Epithelial cell of esophagus (primary cell): ENCODE measurements at regions not wholly inside any gene's neighbourhood (a gene's known extent, or its start where the extent isn't known, plus 50 kb on each side); places are given as distances from the start of the nearest gene placed in this dataset.
"Not testable (repeated sequence)": the region's sequence is repeated elsewhere in the genome, so short reads cannot be mapped to it uniquely, and the experiment has no call there.

Experiments used
- DNase-seq: peaks from one replicate; pipeline ENCODE4 v3.0.0; 2010; ENCODE audit warnings: low read depth
- H3K4me3 ChIP-seq: 2 replicates; pipeline ENCODE4 v1.5.1; 2011; ENCODE audit warnings: mild to moderate bottlenecking, low read length, control low read depth
- TF ChIP-seq, protein P1 (sequence below): IDR thresholded peaks from 2 replicates; pipeline ENCODE4 v1.5.1; 2011; ENCODE audit warnings: low read depth, mild to moderate bottlenecking, low read length, control low read depth, inconsistent platforms; ENCODE audit not compliant: insufficient read depth; ENCODE audit errors: missing control alignments

DNA sequence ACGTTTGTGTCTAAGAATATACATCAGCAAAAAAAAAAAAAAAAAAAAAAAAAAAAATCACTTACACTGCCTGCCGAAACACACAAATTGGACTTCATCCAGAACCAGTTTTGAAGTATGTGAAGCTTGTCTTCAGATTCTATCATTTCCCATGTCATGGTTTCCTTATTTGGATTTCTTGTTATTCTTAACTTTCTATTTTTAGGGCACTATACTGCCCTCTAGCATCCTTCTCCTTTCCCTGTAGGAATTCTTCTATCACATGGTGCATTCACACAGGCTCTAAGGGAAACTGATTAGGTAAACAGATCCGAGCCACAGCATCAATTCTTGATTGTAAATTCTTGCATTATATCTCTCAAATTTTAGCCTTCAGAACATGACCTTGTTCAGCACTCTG is 1507.5 kb downstream of the OLFM4 start:
- DNase-seq: peak; percentile 2
- TF ChIP-seq, protein P1, sequence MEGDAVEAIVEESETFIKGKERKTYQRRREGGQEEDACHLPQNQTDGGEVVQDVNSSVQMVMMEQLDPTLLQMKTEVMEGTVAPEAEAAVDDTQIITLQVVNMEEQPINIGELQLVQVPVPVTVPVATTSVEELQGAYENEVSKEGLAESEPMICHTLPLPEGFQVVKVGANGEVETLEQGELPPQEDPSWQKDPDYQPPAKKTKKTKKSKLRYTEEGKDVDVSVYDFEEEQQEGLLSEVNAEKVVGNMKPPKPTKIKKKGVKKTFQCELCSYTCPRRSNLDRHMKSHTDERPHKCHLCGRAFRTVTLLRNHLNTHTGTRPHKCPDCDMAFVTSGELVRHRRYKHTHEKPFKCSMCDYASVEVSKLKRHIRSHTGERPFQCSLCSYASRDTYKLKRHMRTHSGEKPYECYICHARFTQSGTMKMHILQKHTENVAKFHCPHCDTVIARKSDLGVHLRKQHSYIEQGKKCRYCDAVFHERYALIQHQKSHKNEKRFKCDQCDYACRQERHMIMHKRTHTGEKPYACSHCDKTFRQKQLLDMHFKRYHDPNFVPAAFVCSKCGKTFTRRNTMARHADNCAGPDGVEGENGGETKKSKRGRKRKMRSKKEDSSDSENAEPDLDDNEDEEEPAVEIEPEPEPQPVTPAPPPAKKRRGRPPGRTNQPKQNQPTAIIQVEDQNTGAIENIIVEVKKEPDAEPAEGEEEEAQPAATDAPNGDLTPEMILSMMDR: peak; percentile 6
- H3K4me3 ChIP-seq: no peak overlapping the region

DNA sequence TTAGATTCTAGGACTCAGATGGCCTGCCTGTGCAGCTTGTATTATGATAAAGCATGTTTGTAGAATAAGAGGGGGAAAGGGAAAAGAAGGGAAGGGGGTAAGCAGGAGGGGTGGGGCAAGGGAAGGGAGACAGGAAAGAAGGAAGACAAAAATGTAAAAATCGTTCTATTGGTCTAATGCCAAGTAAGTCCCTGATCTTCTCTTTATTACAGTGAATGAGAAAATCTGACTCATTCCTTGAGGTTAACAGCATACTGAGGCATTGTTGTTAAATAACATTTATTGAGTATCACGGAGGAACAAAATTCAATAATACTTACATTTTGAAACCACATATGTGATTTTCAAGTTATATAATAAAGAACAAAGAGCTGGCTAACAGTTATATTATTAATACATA is 1534.7 kb downstream of the OLFM4 start:
- no peak overlapping the region for H3K4me3 ChIP-seq
- TF ChIP-seq, protein P1: no peak
- DNase-seq: no peak

- DNase-seq: not testable (repeated sequence)
These were observed 1543.4 kb downstream of the OLFM4 start for GRCh38 chr13:54572037-54572436.

GRCh38 chr13:54573186-54573585 is 1544.6 kb downstream of the OLFM4 start:
- TF ChIP-seq, protein P1: no peak
- H3K4me3 ChIP-seq: no peak overlapping the region
- no peak for DNase-seq

More at GRCh38 chr13:54572037-54572436, 1543.4 kb downstream of the OLFM4 start:
- H3K4me3 ChIP-seq: not testable (repeated sequence)

- no peak overlapping the region for H3K4me3 ChIP-seq
- TF ChIP-seq, protein P1: no peak
- DNase-seq: no peak
These were observed 1546.2 kb downstream of the OLFM4 start for GRCh38 chr13:54574791-54575190.

DNA sequence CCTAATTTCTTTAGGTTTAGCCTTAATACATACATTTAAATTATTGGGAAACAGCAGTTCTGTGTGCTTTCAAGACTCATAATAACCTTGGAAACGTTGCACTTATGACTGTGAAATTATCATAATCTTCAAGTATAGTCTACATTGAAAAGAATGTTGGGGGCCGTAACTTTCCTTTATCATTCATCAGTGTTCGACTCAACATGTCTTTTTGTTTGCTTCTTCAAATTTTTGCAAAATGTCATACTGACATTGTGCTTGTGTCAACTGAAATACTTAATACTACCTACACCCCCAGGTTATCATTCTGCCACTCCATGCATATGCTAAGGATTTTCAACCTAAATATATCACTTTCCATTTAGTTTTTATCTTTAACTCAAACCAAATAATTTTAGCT is 1562.9 kb downstream of the OLFM4 start:
- DNase-seq: no peak
- TF ChIP-seq, protein P1: no peak
- H3K4me3 ChIP-seq: no peak overlapping the region

- DNase-seq: no peak
- TF ChIP-seq, protein P1: no peak
- no peak overlapping the region for H3K4me3 ChIP-seq
These were observed 1563.6 kb downstream of the OLFM4 start for GRCh38 chr13:54592201-54592600.

DNA sequence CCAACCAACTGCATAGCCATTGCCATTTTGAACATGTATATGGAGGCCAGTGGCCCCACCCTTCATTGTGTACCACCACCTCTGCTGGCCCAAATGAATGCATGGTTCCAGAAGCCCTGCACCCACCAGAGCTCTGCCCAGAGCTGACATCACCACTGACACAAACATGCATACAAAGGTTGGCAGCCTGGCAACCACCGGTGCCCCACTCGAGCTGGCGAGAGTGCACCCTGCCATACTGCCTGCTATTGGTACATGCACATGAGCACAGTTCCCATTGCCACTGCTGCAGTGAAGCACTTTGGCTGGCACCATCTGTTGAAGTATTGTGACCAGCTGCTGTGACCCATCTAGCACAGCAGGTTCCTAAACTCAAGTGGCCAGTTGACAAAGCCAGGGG is 1564.9 kb downstream of the OLFM4 start:
- TF ChIP-seq, protein P1: no peak
- no peak overlapping the region for H3K4me3 ChIP-seq
- no peak for DNase-seq
